ENCODE measurements at regions not wholly inside any gene's neighbourhood (a gene's known extent, or its start where the extent isn't known, plus 50 kb on each side); places are given as distances from the start of the nearest gene placed in this dataset.

GRCh38 chr6:40340957-40341356 is 246.2 kb downstream of the LRFN2 start:
- no peak for FAIRE-seq

DNA sequence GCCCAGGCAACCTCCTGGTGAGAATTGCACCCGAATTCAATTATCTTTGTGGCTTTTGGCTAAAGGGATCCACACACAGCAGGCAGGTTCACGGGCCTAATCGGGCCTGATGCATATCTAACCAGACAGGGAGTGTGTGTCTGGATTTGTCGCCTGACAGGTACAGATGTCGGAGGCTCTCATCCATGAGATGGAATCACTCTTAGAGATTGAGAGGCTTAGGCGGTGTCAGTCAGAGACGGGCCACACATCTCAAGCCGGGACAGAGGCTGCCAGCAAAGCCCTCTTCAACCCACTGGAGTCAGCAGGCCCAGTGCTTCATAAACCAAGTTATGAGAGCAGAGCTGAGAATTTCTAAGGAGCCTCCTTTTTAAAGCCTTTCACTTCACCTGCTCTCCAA is 247.0 kb downstream of the LRFN2 start:
- no peak for FAIRE-seq

GRCh38 chr6:40338306-40338705 is 248.9 kb downstream of the LRFN2 start:
- no peak for FAIRE-seq

GRCh38 chr6:40336940-40337760 is 250.0 kb downstream of the LRFN2 start:
- no peak for FAIRE-seq

- no peak for FAIRE-seq
Observed at GRCh38 chr6:40336296-40336695, 250.9 kb downstream of the LRFN2 start.

DNA sequence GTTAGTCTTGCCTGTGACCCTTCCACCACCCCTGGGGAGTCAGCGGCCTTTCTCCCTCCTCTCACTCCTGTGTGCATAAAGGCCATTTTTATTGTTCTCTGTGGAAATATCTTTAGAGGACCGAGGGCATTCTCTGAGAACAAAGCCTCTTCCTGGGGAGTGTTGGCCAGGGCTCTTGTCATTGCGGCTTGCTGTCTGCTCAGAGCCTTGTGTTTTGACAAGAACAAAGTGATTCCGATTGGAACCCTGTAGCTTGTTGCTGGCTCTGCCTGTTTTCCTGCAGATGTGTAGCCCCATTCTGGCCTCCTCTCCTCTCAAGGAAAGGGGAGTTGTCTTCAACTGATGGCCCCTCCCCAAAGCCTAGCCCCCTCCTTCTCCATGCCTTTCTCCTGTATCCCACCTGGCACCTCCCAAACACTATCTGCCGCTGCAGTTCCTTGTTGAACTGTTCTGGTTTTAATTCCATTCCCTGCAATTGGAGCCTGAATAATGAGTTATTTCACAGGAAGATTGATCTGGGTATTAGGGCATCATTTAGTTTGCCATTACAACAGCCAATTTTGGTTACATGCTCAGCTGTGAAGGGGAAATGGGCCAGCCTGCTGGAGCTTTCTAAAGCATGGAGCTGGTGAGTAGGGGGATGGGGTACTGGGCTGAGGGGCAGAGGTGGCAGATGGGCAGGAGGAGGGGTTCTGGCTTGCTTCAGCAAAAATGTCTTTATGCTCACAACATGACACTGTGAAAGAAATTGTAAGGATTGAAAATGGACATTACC is 252.5 kb downstream of the LRFN2 start:
- no peak for FAIRE-seq

GRCh38 chr6:40331545-40331944 is 255.6 kb downstream of the LRFN2 start:
- no peak for FAIRE-seq

DNA sequence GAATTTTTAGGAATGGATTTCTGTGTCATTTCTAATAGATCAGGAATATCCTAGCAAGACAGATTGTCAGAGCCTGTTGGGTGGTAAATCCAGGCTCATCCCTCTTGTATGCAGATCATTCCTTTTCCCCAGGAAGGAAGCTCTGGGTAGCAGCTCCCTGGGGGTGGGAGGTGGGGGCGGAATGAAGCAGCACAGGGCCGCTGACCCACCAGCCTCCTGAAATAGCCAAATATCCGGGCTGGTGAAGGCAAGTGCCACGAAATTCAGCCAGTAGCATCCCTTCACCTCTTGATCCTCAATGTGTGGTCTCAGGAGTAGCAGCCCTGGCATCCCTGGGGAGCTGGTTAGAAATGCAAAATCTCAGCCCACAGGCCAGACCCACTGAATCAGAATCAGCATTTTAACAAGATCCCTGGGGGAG is 256.9 kb downstream of the LRFN2 start:
- no peak for FAIRE-seq

DNA sequence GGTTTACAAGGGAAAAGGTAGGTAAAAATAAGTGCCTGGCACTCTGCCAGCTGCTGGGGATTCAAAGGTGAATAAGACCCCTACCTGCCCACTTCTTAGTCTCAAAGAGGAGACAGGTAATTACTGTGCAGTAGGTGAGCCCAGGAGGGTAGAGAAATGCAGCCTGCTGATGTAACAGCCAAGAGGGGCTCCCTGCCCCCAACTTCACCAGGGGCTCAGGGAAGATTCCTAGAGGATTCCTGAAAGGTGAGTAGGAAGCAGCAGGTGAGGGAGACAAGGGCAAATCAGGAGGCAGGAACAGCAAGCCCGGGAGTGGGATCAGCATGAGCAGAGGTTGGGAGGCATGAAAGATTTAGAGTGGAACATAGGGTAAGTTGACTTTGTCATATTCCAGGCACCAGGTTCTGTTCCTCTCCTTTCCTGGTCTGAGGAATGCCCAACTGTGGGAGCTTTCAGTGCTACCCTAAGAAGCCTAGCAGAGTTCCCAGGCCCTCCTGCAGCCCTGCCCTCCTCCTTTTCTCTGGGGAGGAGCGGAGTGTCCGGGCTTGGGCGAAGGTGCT is 258.1 kb downstream of the LRFN2 start:
- no peak for FAIRE-seq

- no peak for FAIRE-seq
Observed at GRCh38 chr6:40328386-40328985, 258.7 kb downstream of the LRFN2 start.

- no peak for FAIRE-seq
Observed at GRCh38 chr6:40326714-40327421, 260.3 kb downstream of the LRFN2 start.

DNA sequence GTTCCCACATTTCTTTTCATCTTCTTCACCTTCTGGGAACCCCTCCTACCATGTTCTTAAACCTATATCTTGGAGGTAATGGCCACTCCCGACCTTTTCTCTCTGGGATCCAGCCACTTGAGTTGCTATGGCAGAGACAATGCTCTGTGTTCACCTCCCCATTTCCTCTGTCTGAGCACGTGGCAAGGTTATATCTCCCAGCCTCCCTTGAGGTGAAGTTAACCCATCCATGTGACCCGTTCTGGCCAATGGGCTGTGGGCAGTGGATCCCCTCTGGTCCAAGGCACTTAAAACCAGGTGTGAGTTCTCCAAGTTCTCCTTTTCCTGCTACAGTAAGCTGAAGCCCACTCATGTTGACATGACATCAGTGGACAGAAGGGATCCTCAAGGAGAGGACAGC is 261.4 kb downstream of the LRFN2 start:
- FAIRE-seq = no peak

- FAIRE-seq = no peak
Observed at GRCh38 chr6:40325041-40325440, 262.1 kb downstream of the LRFN2 start.

DNA sequence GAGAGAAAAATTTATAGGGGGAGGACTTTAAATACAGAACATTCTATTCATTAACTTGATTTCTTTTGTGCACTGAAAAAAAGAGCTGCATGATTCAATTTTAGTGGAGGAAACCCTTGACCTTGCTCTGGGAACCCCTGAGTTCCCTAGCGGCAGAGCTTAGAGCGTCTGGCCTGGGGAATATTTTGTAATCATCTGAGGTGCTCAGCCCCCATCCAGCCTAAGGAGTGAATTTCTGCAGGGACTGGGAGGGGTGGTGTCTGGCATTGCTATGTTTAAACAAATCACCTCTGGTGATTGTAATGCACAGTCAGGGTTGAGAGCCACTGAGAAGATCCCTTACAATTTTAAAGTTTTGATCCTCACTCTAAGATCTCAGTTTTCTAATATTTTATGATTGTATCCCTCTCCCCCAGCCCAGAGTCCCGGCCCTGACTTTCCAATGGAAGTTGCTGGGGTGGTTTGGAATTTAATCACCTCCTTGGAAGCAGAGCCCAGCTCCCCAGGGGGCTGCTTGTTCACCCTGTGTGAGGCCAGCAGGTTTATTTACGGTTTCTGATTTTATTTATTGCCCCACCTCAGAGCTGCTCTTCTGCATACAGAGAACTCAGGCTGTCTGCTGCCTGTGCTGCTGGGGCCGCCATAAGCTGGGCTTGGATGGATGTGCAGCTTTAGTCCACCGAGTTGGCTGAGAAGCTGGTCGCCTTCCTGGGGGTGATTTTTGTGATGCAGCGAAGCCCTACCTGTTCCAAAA is 263.1 kb downstream of the LRFN2 start:
- FAIRE-seq = no peak

GRCh38 chr6:40322336-40322735 is 264.8 kb downstream of the LRFN2 start:
- FAIRE-seq = no peak

- no peak for FAIRE-seq
Observed at GRCh38 chr6:40321616-40322015, 265.5 kb downstream of the LRFN2 start.

DNA sequence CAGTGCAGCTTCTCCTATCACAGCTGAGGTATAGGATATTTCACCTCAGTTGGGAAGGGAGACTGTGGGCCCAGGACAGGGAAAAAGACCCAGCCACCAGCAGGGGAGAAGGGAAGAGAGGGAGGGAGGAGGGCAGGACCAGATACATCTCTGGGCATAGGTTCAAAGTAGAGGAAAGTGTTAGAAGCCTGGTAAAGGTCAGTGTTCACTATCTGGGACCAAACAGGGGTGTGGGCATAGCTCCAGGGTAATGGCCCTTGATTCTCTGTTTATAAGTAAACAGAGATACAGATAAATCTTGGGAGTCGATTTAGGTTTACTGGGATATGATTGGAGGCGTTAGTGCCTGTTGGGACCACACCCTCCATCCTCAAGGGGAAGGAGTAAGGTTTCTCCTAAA is 266.2 kb downstream of the LRFN2 start:
- FAIRE-seq = no peak

- FAIRE-seq = no peak
Observed at GRCh38 chr6:40320441-40320840, 266.7 kb downstream of the LRFN2 start.

DNA sequence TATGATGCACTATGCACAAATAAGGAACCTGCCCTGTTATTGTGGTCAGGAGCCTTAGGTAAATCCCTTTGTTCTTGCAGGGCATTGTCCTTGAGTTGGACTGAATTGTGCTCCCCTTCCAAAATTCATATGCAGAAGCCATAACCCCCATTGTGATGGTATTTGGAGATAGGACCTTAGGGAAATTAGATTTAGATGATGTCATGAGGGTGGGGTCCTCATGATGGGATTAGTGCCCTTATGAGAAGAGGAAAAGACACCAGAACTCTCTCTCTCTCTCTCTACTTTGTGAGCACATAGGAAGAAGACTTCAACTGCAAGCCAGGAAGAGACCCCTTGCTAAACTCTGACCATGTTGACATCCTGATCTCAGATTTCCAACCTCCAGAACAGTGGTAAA is 268.0 kb downstream of the LRFN2 start:
- no peak for FAIRE-seq

- FAIRE-seq = no peak
Observed at GRCh38 chr6:40315060-40315459, 272.1 kb downstream of the LRFN2 start.

DNA sequence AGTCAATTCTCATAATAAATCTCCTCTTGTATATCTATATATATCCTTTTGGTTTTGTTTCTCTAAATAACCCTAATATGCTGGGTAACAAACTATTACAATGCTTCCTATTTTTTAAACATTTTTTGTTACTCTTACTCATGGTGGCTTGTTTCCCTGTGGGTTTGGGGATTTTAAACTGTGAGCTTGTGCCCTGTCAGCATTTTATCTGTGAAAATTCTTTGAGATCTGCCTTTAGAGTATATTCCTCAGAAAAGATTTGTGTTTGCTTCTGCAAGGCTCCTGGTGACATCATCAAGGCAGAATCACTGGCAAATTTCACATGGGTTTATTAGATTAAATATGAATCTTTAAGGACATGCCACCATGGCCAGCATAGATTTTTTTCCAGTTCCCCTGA is 273.6 kb downstream of the LRFN2 start:
- FAIRE-seq = no peak

Data from A204.1 (cell line).